ENCODE measurements at regions not wholly inside any gene's neighbourhood (a gene's known extent, or its start where the extent isn't known, plus 50 kb on each side); places are given as distances from the start of the nearest gene placed in this dataset.

DNA sequence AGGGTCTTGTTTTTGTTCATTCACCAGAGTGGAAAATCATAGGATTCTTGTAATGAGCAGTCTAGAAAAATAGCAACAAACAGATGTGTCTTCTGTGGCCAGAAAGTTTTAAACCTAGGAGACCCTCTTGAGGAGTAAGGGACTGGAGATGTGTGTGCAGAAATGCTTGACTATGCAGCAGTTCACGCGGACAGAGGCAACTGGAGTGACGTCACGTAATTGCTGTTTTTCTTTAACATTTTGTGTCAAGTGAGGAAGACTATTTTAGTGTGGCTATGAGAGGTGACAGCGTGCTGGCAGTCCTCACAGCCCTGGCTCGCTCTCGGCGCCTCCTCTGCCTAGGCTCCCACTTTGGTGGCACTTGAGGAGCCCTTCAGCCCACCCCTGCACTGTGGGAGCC is 163.1 kb upstream of the PTCH1 start:
- TF ChIP-seq, protein P1, sequence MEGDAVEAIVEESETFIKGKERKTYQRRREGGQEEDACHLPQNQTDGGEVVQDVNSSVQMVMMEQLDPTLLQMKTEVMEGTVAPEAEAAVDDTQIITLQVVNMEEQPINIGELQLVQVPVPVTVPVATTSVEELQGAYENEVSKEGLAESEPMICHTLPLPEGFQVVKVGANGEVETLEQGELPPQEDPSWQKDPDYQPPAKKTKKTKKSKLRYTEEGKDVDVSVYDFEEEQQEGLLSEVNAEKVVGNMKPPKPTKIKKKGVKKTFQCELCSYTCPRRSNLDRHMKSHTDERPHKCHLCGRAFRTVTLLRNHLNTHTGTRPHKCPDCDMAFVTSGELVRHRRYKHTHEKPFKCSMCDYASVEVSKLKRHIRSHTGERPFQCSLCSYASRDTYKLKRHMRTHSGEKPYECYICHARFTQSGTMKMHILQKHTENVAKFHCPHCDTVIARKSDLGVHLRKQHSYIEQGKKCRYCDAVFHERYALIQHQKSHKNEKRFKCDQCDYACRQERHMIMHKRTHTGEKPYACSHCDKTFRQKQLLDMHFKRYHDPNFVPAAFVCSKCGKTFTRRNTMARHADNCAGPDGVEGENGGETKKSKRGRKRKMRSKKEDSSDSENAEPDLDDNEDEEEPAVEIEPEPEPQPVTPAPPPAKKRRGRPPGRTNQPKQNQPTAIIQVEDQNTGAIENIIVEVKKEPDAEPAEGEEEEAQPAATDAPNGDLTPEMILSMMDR (IDR thresholded peaks at IDR 0.05) = no peak
- TF ChIP-seq POLR2A (IDR thresholded peaks at IDR 0.05) = no peak

Measured in right lobe of liver (tissue), 4 donors.